HG02588 (cell line): ENCODE measurements at regions not wholly inside any gene's neighbourhood (a gene's known extent, or its start where the extent isn't known, plus 50 kb on each side); places are given as distances from the start of the nearest gene placed in this dataset.
"Not testable (repeated sequence)": the region's sequence is repeated elsewhere in the genome, so short reads cannot be mapped to it uniquely, and the experiment has no call there.

ENCODE experiments used
- ATAC-seq: cut with Tn5 transposase; IDR thresholded peaks from one replicate; pipeline ENCODE4 v1.9.1; 2021; ENCODE audit warnings: mild to moderate bottlenecking, moderate library complexity; ENCODE audit not compliant: unreplicated experiment

- no peak for ATAC-seq
These were observed 133.8 kb upstream of the F3 start for GRCh38 chr1:94675373-94675772.

GRCh38 chr1:94674876-94675275 lies 133.3 kb upstream of the F3 start:
- ATAC-seq, result no peak

GRCh38 chr1:94672934-94673333 lies 131.4 kb upstream of the F3 start:
- no peak for ATAC-seq

- ATAC-seq, result no peak
These were observed 130.4 kb upstream of the F3 start for GRCh38 chr1:94672001-94672400.

GRCh38 chr1:94670273-94670672 lies 128.7 kb upstream of the F3 start:
- no peak for ATAC-seq

- no peak for ATAC-seq
These were observed 127.6 kb upstream of the F3 start for GRCh38 chr1:94669198-94669597.

- no peak for ATAC-seq
These were observed 127.0 kb upstream of the F3 start for GRCh38 chr1:94668528-94668927.

- ATAC-seq, result no peak
These were observed 126.3 kb upstream of the F3 start for GRCh38 chr1:94667818-94668217.

GRCh38 chr1:94666797-94667196 lies 125.2 kb upstream of the F3 start:
- ATAC-seq, result no peak

- no peak for ATAC-seq
These were observed 119.9 kb upstream of the F3 start for GRCh38 chr1:94661431-94661932.

GRCh38 chr1:94660994-94661393 lies 119.4 kb upstream of the F3 start:
- ATAC-seq, result no peak

- no peak for ATAC-seq
These were observed 118.7 kb upstream of the F3 start for GRCh38 chr1:94660258-94660657.

- not testable (repeated sequence) for ATAC-seq
These were observed 117.6 kb upstream of the F3 start for GRCh38 chr1:94659202-94659601.

- ATAC-seq, result no peak
These were observed 116.7 kb upstream of the F3 start for GRCh38 chr1:94658221-94658620.

- not testable (repeated sequence) for ATAC-seq
These were observed 116.2 kb upstream of the F3 start for GRCh38 chr1:94657776-94658175.

GRCh38 chr1:94656967-94657366 lies 115.4 kb upstream of the F3 start:
- no peak for ATAC-seq

- no peak for ATAC-seq
These were observed 113.4 kb upstream of the F3 start for GRCh38 chr1:94654919-94655318.

GRCh38 chr1:94654459-94654858 lies 112.9 kb upstream of the F3 start:
- no peak for ATAC-seq

- ATAC-seq, result no peak
These were observed 112.5 kb upstream of the F3 start for GRCh38 chr1:94654031-94654430.

- no peak for ATAC-seq
These were observed 111.9 kb upstream of the F3 start for GRCh38 chr1:94653454-94653853.

GRCh38 chr1:94651076-94651475 lies 109.5 kb upstream of the F3 start:
- ATAC-seq, result no peak

GRCh38 chr1:94650301-94650700 lies 108.7 kb upstream of the F3 start:
- ATAC-seq, result no peak

- no peak for ATAC-seq
These were observed 106.9 kb upstream of the F3 start for GRCh38 chr1:94648225-94649007.
